CD8-positive, alpha-beta memory T cell (primary cell): ENCODE measurements at regions not wholly inside any gene's neighbourhood (a gene's known extent, or its start where the extent isn't known, plus 50 kb on each side); places are given as distances from the start of the nearest gene placed in this dataset.

ENCODE experiments used
- CTCF ChIA-PET: fragments of 350-600 bp; sonication (Branson Sonifier 250); formaldehyde crosslinking; loops from one replicate; lab custom pipeline; 2021; ENCODE audit warnings: antibody characterized with exemption; lab: Charles Lee
- POLR2A ChIA-PET: fragments of 350-600 bp; sonication (Branson Sonifier 250); formaldehyde crosslinking; loops from one replicate; lab custom pipeline; 2021; ENCODE audit warnings: antibody characterized with exemption; lab: Charles Lee
- DNase-seq, 5 donors: peaks; one replicate each; pipeline versions ENCODE4 v3.0.0 to v3.0.0-alpha.2; 2020 to 2022; ENCODE audit warnings: mixed read lengths in 1 of 5
- H3K27ac ChIP-seq: one replicate; pipeline ENCODE4 v1.7.0; 2013; ENCODE audit warnings: low read depth, mild to moderate bottlenecking, low read length, moderate library complexity
- H3K27me3 ChIP-seq: 2 replicates; pipeline ENCODE4 v1.7.0; 2013; ENCODE audit warnings: low read length, mild to moderate bottlenecking; ENCODE audit not compliant: insufficient read depth, poor library complexity, severe bottlenecking
- H3K36me3 ChIP-seq: 2 replicates; pipeline ENCODE4 v1.7.0; 2013; ENCODE audit warnings: mild to moderate bottlenecking, low read length, moderate library complexity; ENCODE audit not compliant: insufficient read depth
- H3K4me1 ChIP-seq: 2 replicates; pipeline ENCODE4 v1.7.0; 2013; ENCODE audit warnings: mild to moderate bottlenecking, low read length, moderate library complexity; ENCODE audit not compliant: insufficient read depth
- H3K4me3 ChIP-seq: 2 replicates; pipeline ENCODE4 v1.7.0; 2013; ENCODE audit warnings: mild to moderate bottlenecking, low read length
- H3K9me3 ChIP-seq: 2 replicates; pipeline ENCODE4 v1.7.0; 2013; ENCODE audit warnings: mild to moderate bottlenecking, low read length
- H3K27ac Mint-ChIP-seq, 8 donors: one replicate each; pipeline ENCODE4 v1.8.0; 2020 to 2021; ENCODE audit warnings: mixed read lengths in 8 of 8, mild to moderate bottlenecking in 6 of 8, inconsistent platforms in 3 of 8, moderate library complexity in 3 of 8
- H3K27me3 Mint-ChIP-seq, 2 donors: one replicate each; pipeline ENCODE4 v1.8.0; 2020 to 2021; ENCODE audit warnings: mixed read lengths in 2 of 2, mild to moderate bottlenecking in 1 of 2, moderate library complexity in 1 of 2
- H3K36me3 Mint-ChIP-seq, 3 donors: one replicate each; pipeline ENCODE4 v1.8.0; 2020 to 2021; ENCODE audit warnings: mixed read lengths in 3 of 3, inconsistent platforms in 1 of 3, mild to moderate bottlenecking in 1 of 3
- H3K4me1 Mint-ChIP-seq, 3 donors: one replicate each; pipeline ENCODE4 v1.8.0; 2020 to 2021; ENCODE audit warnings: mixed read lengths in 3 of 3, inconsistent platforms in 1 of 3, mild to moderate bottlenecking in 1 of 3
- H3K4me3 Mint-ChIP-seq, 7 donors: one replicate each; pipeline ENCODE4 v1.8.0; 2020 to 2021; ENCODE audit warnings: mixed read lengths in 7 of 7, mild to moderate bottlenecking in 6 of 7, moderate library complexity in 4 of 7, inconsistent platforms in 2 of 7
- H3K9me3 Mint-ChIP-seq, 5 donors: one replicate each; pipeline ENCODE4 v1.8.0; 2020 to 2022; ENCODE audit warnings: mixed read lengths in 5 of 5, mild to moderate bottlenecking in 3 of 5, moderate library complexity in 2 of 5, inconsistent platforms in 1 of 5

GRCh38 chr11:13140873-13141655 lies 131.9 kb downstream of the RASSF10 start:
- no peak overlapping the region for H3K4me3 Mint-ChIP-seq
- no peak overlapping the region for H3K4me3 ChIP-seq
- POLR2A ChIA-PET: no interaction called here
- H3K27me3 Mint-ChIP-seq: peaks cover 5 to 54% of the 10 kb centered on the region in 2 donors
- no peaks in the 10 kb centered on the region for H3K27me3 ChIP-seq
- no peaks in the 10 kb centered on the region for H3K9me3 ChIP-seq
- H3K27ac ChIP-seq: no peak overlapping the region
- H3K4me1 Mint-ChIP-seq: no peaks in the 10 kb centered on the region
- no peaks in the 10 kb centered on the region for H3K4me1 ChIP-seq
- H3K9me3 Mint-ChIP-seq: peaks cover 0 to 1% (median 0%) of the 10 kb centered on the region in 5 donors
- CTCF ChIA-PET: no interaction called here
- H3K27ac Mint-ChIP-seq: no peak overlapping the region
- H3K36me3 ChIP-seq: no peaks in the 10 kb centered on the region
- no peak for DNase-seq
- H3K36me3 Mint-ChIP-seq: no peaks in the 10 kb centered on the region

- ChIA-PET POLR2A (no interaction called here), CTCF (no interaction called here)
- H3K27ac Mint-ChIP-seq: no peak overlapping the region
- H3K4me3 Mint-ChIP-seq: no peak overlapping the region
- Histone ChIP-seq H3K4me1 (no peaks in the 10 kb centered on the region), H3K27ac (no peak overlapping the region), H3K27me3 (no peaks in the 10 kb centered on the region), H3K9me3 (no peaks in the 10 kb centered on the region), H3K36me3 (no peaks in the 10 kb centered on the region), H3K4me3 (no peak overlapping the region)
- peaks cover 5 to 51% of the 10 kb centered on the region in 2 donors for H3K27me3 Mint-ChIP-seq
- no peaks in the 10 kb centered on the region for H3K36me3 Mint-ChIP-seq
- DNase-seq: no peak
- H3K9me3 Mint-ChIP-seq: peaks cover 0 to 1% (median 0%) of the 10 kb centered on the region in 5 donors
- no peaks in the 10 kb centered on the region for H3K4me1 Mint-ChIP-seq
Measured at GRCh38 chr11:13141731-13142709, 132.9 kb downstream of the RASSF10 start.

- Histone ChIP-seq H3K27ac (no peak overlapping the region), H3K4me3 (no peak overlapping the region), H3K27me3 (no peaks in the 10 kb centered on the region), H3K36me3 (no peaks in the 10 kb centered on the region), H3K9me3 (no peaks in the 10 kb centered on the region), H3K4me1 (no peaks in the 10 kb centered on the region)
- CTCF ChIA-PET: no interaction called here
- no peak overlapping the region for H3K27ac Mint-ChIP-seq
- no peak for DNase-seq
- peaks cover 5 to 44% of the 10 kb centered on the region in 2 donors for H3K27me3 Mint-ChIP-seq
- H3K36me3 Mint-ChIP-seq: no peaks in the 10 kb centered on the region
- H3K4me1 Mint-ChIP-seq: no peaks in the 10 kb centered on the region
- POLR2A ChIA-PET: no interaction called here
- H3K9me3 Mint-ChIP-seq: no peaks in the 10 kb centered on the region
- no peak overlapping the region for H3K4me3 Mint-ChIP-seq
Measured at GRCh38 chr11:13143486-13144297, 133.9 kb upstream of the BMAL1 start.

- ChIA-PET CTCF (no interaction called here), POLR2A (no interaction called here)
- Mint-ChIP-seq H3K9me3 (no peaks in the 10 kb centered on the region), H3K4me1 (no peaks in the 10 kb centered on the region), H3K27ac (no peak overlapping the region), H3K27me3 (peaks cover 9 to 38% of the 10 kb centered on the region in 2 donors), H3K36me3 (no peaks in the 10 kb centered on the region), H3K4me3 (no peak overlapping the region)
- no peaks in the 10 kb centered on the region for H3K9me3 ChIP-seq
- DNase-seq: no peak
- H3K27me3 ChIP-seq: no peaks in the 10 kb centered on the region
- H3K36me3 ChIP-seq: no peaks in the 10 kb centered on the region
- no peaks in the 10 kb centered on the region for H3K4me1 ChIP-seq
- no peak overlapping the region for H3K27ac ChIP-seq
- H3K4me3 ChIP-seq: no peak overlapping the region
Measured at GRCh38 chr11:13145461-13145860, 132.1 kb upstream of the BMAL1 start.

GRCh38 chr11:13149991-13150390 lies 127.6 kb upstream of the BMAL1 start:
- Histone ChIP-seq H3K27ac (no peak overlapping the region), H3K4me3 (no peak overlapping the region), H3K4me1 (no peaks in the 10 kb centered on the region), H3K27me3 (no peaks in the 10 kb centered on the region), H3K36me3 (no peaks in the 10 kb centered on the region), H3K9me3 (no peaks in the 10 kb centered on the region)
- Mint-ChIP-seq H3K9me3 (peaks cover 0 to 4% (median 0%) of the 10 kb centered on the region in 5 donors), H3K27me3 (peaks cover 19 to 25% of the 10 kb centered on the region in 2 donors), H3K27ac (no peak overlapping the region), H3K36me3 (no peaks in the 10 kb centered on the region), H3K4me1 (no peaks in the 10 kb centered on the region), H3K4me3 (no peak overlapping the region)
- ChIA-PET CTCF (no interaction called here), POLR2A (no interaction called here)
- DNase-seq: no peak

- H3K27me3 ChIP-seq: no peaks in the 10 kb centered on the region
- no peaks in the 10 kb centered on the region for H3K9me3 ChIP-seq
- Mint-ChIP-seq H3K4me3 (no peak overlapping the region), H3K27ac (no peak overlapping the region), H3K36me3 (no peaks in the 10 kb centered on the region), H3K27me3 (peaks cover 19 to 29% of the 10 kb centered on the region in 2 donors), H3K4me1 (no peaks in the 10 kb centered on the region), H3K9me3 (peaks cover 0 to 9% (median 4%) of the 10 kb centered on the region in 5 donors)
- no peaks in the 10 kb centered on the region for H3K4me1 ChIP-seq
- POLR2A ChIA-PET: no interaction called here
- H3K36me3 ChIP-seq: no peaks in the 10 kb centered on the region
- no peak overlapping the region for H3K27ac ChIP-seq
- no peak overlapping the region for H3K4me3 ChIP-seq
- DNase-seq: no peak
- CTCF ChIA-PET: no interaction called here
Measured at GRCh38 chr11:13150487-13150886, 127.1 kb upstream of the BMAL1 start.

GRCh38 chr11:13152264-13152663 lies 125.3 kb upstream of the BMAL1 start:
- peaks cover 0 to 18% (median 6%) of the 10 kb centered on the region in 5 donors for H3K9me3 Mint-ChIP-seq
- H3K4me3 Mint-ChIP-seq: peak overlapping the region in 1 of 7 donors; percentile 66
- H3K4me3 ChIP-seq: no peak overlapping the region
- no peaks in the 10 kb centered on the region for H3K4me1 ChIP-seq
- DNase-seq: no peak
- ChIA-PET POLR2A (interaction anchor here (0.8 kb wide), 1 partner anchor 199 kb away, joined by 5 read pairs; no protein-coding TSS in a partner anchor), CTCF (no interaction called here)
- no peaks in the 10 kb centered on the region for H3K36me3 Mint-ChIP-seq
- H3K27me3 ChIP-seq: no peaks in the 10 kb centered on the region
- H3K9me3 ChIP-seq: no peaks in the 10 kb centered on the region
- H3K27ac ChIP-seq: no peak overlapping the region
- no peak overlapping the region for H3K27ac Mint-ChIP-seq
- H3K27me3 Mint-ChIP-seq: peaks cover 19 to 33% of the 10 kb centered on the region in 2 donors
- H3K4me1 Mint-ChIP-seq: no peaks in the 10 kb centered on the region
- no peaks in the 10 kb centered on the region for H3K36me3 ChIP-seq
